CD4-positive, alpha-beta T cell treated with Interleukin-12 subunit alpha and Interleukin-12 subunit beta, for 1 hour (primary cell): ENCODE measurements at regions not wholly inside any gene's neighbourhood (a gene's known extent, or its start where the extent isn't known, plus 50 kb on each side); places are given as distances from the start of the nearest gene placed in this dataset.
"Not testable (repeated sequence)": the region's sequence is repeated elsewhere in the genome, so short reads cannot be mapped to it uniquely, and the experiment has no call there.

ENCODE experiments used
- DNase-seq: peaks from one replicate; pipeline ENCODE4 v3.0.0-alpha.2; 2020

DNA sequence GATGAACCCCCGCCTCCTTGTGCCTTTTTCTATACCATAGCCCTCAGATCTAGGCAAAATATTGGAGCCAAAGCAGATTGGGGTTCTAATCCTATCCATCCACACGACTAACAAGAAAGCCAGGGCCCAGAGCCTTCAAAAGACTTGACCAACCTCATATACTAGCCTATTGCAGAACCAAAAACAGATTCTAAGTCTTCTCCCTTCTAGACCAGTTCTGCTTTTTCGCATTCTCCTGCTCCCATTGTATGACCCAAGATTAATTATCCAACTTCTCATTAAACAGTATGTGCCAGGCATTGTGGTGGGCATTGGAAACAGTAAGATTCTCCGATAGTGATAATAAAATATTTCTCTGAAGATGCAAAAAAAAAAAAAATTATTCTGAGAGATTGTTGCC is 113.7 kb upstream of the JARID2 start:
- DNase-seq, result no peak

DNA sequence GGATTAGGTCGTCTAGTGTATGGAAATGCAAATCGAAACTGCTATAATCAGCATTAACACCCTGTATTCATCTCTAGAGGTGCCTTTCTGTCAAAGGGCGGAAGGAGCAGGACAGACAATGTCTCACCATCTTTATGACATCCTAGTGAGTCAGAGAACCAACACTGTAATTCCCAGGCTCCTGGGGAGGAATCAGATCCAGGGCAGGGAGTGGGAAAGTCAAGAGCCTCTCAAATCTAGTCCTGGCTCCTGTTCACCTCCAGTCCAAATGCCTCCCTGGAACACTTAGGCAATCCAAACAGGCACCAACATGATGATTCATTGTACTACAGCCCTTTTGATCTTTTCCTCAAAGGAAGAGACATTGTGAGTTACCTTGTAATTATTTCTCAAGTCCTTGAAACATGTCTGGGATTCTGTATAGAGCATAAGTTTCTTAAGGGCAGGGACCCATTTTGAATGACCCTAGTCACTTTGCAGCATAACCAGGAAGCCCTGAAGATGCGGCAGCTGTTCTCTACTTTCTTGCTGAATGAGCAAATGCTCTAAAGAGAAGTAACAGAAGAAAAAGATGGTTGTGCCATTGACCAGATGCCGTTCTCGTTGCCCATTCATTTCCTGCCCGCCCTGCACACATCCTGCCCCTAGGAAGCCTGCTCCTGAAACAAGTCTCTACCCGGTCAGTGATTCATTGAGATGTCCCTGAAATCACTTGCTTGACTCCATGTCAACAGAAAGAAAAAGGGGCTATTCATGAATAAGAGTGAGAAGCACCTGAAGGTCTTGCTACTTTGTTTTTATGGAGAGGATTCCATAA is 112.8 kb upstream of the JARID2 start:
- DNase-seq, result no peak

DNA sequence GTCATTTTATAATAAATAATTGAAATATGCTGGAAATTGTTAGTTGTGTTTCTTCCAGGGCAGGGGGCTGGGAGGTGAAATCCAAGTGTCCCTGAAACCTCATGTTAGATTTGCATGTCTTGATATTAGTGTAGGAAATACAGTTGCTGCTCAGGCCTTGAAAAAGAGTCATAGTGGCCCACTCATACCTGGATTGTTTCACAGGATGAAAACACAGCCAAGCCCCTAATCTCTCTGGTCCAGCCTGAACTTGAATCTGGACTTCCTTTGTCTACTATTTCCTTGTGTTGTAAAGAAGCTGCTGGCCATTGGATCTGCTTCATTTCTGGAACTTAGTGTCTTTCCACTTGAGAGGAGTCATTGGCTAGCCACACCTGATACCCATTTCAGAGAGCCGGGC is 108.8 kb upstream of the JARID2 start:
- no peak for DNase-seq

- DNase-seq, result no peak
Observed at GRCh38 chr6:15143086-15143485, 102.8 kb upstream of the JARID2 start.

DNA sequence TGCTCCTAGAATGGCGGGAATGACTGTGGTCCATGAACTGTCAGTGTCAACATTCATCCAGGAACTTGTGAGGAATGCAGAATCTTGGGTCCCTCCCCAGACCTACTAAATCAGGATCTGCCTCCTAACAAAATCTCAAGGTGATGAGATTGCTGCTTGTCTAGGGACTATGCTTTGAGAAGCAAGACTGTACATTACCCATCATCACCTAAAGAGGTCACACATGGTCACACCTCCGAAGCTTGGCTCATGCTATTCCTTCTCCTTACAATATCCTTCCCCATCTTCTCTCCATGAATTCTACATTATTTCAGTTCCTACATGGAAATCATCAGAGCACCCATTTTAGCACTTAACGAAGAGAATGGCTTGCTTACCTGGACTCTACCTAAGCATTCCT is 102.3 kb upstream of the JARID2 start:
- no peak for DNase-seq

- no peak for DNase-seq
Observed at GRCh38 chr6:15145821-15146220, 100.0 kb upstream of the JARID2 start.

GRCh38 chr6:15147827-15148226 is 98.0 kb upstream of the JARID2 start:
- no peak for DNase-seq

GRCh38 chr6:15148356-15148946 is 97.4 kb upstream of the JARID2 start:
- no peak for DNase-seq

GRCh38 chr6:15150207-15150606 is 95.7 kb upstream of the JARID2 start:
- DNase-seq, result no peak

- DNase-seq, result no peak
Observed at GRCh38 chr6:15152700-15153099, 93.2 kb upstream of the JARID2 start.

DNA sequence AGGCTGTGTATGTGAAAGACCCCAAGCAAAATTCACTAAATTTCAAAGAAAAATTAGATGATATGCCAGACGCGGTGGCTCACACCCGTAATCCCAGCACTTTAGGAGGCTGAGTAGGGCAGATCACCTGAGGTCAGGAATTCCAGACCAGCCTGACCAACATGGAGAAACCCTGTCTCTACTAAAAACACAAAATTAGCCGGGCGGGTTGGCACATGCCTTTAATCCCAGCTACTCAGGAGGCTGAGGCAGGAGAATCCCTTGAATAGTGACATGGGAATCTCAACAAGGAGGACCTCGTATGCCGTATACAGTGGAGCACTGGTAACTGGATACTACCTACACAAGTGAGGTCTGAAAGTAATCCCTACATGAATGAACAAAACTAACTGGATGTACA is 92.7 kb upstream of the JARID2 start:
- DNase-seq, result no peak

DNA sequence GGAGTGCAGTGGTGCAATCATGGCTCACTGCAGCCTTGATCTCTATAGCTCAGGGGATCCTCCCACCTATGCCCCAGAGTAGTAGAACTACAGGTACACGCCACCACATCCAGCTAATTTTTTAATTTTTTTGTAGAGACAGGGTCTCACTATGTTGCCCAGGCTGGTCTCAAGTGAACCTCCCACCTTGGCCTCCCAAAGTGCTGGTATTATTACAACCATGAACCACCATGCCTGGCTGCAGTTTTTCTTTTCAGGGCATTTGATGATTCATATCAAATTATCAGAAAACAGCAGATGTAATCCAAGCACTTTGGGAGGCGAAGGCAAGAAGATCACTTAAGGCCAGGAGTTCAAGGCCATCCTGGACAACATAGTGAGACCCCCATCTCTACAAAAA is 88.4 kb upstream of the JARID2 start:
- no peak for DNase-seq

DNA sequence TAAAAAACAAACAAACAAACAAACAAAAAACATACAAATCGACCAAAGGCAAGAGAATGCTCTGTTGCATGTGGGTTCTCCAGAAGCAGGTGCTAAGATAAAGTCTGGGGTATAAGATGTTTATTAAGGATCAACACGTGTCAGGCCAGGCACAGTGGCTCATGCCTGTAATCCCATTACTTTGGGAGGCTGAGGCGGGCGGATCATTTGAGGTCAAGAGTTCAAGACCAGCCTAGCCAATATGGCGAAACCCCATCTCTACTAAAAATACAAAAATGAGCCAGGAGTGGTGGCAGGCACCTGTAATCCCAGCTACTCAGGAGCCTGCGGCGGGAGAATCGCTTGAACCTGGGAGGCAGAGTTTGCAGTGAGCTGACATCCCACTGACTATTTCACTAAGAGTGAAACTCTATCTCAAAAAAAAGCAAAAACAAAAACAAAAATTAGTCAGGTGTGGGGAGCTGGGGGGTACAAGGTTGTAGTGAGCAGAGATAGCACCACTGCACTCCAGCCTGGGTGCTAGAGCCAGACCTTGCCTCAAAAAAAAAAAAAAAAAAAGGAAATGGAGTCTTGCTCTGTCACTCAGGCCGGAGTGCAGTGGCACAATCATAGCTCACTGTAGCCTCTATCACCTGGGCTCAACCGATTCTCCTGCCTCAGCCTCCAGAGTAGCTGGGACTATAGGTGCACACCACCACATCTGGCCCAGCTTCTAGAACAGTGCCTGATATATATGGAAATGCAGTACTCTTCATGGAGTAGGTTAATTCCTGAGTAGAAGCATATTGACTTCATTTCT is 86.8 kb upstream of the JARID2 start:
- DNase-seq, result no peak

- DNase-seq, result no peak
Observed at GRCh38 chr6:15160812-15161211, 85.1 kb upstream of the JARID2 start.

DNA sequence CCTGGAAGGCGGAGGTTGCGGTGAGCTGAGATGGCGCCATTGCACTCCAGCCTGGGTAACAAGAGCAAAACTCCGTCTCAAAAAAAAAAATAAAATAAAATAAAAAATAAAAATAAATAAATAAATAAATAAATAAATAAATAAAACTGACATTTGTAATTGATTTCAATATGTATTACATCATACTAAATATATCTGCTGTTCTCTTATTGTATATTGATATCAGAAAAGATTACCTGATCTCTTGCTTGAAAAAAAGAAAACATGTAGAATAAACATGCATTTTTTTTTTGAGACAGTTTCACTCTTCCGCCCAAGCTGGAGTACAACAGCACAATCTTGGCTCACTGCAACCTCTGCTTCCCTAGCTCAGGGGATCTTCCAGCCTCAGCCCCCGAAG is 81.0 kb upstream of the JARID2 start:
- DNase-seq, result not testable (repeated sequence)

DNA sequence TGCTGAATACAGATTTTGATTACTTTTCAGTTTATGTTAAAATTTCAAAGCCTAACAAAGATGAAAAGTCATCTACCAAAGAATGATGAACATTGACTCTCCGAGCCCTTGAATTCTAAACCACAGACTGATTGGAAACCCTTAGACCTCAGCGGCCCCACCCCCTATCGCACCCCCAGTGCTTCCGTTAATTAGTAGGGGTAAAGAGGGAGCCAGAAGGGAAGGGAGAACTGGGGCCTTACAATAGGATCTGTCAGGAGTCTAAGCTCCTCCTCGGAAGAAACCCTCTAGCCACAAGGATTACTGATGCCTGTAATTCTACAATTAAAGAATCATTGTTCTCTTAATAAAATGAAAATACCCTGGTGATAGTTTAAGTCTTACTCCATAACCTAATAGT is 79.7 kb upstream of the JARID2 start:
- no peak for DNase-seq

DNA sequence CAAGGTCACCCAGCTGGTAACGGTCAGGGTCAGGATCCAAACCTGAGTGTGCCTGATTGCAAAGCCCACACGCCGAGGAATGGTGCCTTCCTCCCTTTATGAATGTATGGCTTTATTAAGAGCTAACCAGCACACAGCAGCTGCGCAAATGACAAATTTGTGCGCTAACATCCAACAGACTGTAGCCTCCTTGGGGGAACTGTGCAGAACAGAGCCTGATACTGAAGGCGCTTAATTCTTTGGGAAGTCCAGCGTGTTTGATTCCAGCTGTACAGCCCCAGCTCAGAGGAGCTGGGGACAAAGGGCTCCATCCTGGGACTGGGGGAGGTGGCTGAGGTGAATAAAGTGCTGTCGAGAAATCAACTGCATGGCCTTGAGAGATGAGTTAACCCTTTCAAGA is 75.7 kb upstream of the JARID2 start:
- no peak for DNase-seq

GRCh38 chr6:15171026-15171425 is 74.8 kb upstream of the JARID2 start:
- no peak for DNase-seq

GRCh38 chr6:15176816-15177370 is 69.0 kb upstream of the JARID2 start:
- DNase-seq, result no peak

- no peak for DNase-seq
Observed at GRCh38 chr6:15183979-15184378, 61.9 kb upstream of the JARID2 start.

DNA sequence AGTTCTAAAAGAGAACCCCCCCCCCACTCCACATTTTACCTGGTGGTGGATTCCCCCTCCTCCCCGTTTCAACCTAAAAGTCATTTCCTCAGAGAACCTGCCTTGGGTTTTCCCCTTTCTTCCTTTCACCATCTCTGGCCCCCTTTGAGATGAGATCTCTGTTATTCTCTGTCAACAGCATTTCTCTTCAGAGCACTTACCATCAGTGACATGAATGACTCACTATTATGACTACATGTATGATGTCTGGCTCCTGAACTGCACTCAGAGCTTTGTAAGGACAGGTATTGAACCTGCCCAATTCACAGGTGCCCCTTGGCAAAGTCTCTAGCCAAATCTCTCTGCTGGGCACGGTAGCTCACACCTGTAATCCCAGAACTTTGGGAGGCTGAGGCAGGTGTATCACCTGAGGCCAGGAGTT is 61.4 kb upstream of the JARID2 start:
- DNase-seq, result peak; percentile 14

DNA sequence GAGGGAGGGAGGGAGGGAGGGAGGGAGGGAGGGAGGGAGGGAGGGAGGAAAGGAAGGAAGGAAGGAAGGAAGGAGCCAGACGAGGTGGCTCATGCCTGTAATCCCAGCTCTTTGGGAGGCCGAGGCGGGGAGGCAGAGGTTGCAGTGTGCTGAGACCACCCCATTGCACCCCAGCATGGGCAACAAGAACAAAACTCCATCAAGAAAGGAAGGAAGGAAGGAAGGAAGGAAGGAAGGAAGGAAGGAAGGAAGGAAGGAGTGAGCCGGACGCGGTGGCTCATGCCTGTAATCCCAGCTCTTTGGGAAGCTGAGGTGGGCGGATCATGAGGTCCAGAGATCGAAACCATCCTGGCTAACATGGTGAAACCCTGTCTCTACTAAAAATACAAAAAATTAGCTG is 60.8 kb upstream of the JARID2 start:
- DNase-seq, result not testable (repeated sequence)

GRCh38 chr6:15193451-15193850 is 52.4 kb upstream of the JARID2 start:
- DNase-seq, result not testable (repeated sequence)

- DNase-seq, result no peak
Observed at GRCh38 chr6:15194453-15194852, 51.4 kb upstream of the JARID2 start.
